ENCODE measurements at regions not wholly inside any gene's neighbourhood (a gene's known extent, or its start where the extent isn't known, plus 50 kb on each side); places are given as distances from the start of the nearest gene placed in this dataset.

DNA sequence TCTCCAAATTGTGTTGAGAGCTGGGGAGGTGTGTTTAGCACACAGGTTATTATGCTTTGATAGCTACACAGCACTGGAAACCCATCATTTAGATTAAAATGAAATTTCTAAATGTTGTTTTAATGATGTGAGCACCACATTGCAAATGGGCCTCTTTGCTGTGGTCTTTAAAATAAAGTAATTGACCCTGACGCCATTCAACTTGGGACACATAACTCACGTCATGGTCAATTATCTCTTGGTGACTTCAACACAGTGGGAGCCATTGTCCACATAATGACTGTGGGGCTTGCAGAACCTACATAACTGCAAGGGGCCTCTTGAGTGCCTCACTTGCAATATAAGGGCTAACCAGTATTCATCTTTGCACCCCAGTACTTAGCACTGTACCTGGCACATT, 280.4 kb downstream of the HLX start:
- WGBS (ENCODE audit: insufficient coverage, insufficient read length) = no CpG with 5 or more reads among the region's 2 CpGs
- no peaks in the 10 kb centered on the region for H3K36me3 ChIP-seq (ENCODE audit: control insufficient read depth, insufficient read depth, low read length)

DNA sequence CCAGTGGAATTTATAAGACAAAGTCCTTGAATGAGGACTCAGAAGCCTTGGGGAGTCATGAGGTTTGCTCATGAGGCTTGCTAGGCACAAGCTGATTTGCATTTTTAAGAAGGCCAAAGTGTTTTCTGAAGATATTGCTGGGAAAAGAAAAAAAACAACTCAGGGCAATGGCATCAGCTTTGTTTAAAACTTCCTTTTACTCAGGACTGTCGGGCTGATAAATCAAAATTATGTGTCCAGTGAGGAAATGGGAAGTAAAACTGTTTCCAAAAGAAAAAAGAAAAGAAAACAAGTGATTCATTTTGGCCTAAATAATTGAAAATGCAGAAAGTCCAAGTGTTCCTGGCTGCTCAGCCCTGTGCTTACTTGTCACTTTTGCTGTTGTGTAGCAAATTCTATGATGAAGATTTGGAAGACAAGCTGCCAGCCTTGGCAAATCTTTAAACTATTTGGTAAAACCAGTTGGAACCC, 282.4 kb downstream of the HLX start:
- DNase-seq (ENCODE audit: low read depth, low spot score) = no peak
- Histone ChIP-seq H3K36me3 (ENCODE audit: control insufficient read depth, insufficient read depth, low read length) (no peaks in the 10 kb centered on the region), H3K27ac (ENCODE audit: low read length) (no peak overlapping the region), H3K4me3 (ENCODE audit: low read length) (no peak overlapping the region), H3K27me3 (ENCODE audit: control insufficient read depth, insufficient read depth, low read length) (no peaks in the 10 kb centered on the region), H3K4me1 (ENCODE audit: control insufficient read depth, insufficient read depth, low read length) (no peaks in the 10 kb centered on the region), H3K9me3 (ENCODE audit: control insufficient read depth, insufficient read depth, low read length) (no peaks in the 10 kb centered on the region)
- no CpG with 5 or more reads among the region's 1 CpG for WGBS (ENCODE audit: insufficient coverage, insufficient read length)

More for the DNA sequence above, 280.4 kb downstream of the HLX start:
- Histone ChIP-seq H3K9me3 (ENCODE audit: control insufficient read depth, insufficient read depth, low read length) (no peaks in the 10 kb centered on the region), H3K27ac (ENCODE audit: low read length) (no peak overlapping the region), H3K4me1 (ENCODE audit: control insufficient read depth, insufficient read depth, low read length) (no peaks in the 10 kb centered on the region), H3K4me3 (ENCODE audit: low read length) (no peak overlapping the region), H3K27me3 (ENCODE audit: control insufficient read depth, insufficient read depth, low read length) (no peaks in the 10 kb centered on the region)
- no peak for DNase-seq (ENCODE audit: low read depth, low spot score)

DNA sequence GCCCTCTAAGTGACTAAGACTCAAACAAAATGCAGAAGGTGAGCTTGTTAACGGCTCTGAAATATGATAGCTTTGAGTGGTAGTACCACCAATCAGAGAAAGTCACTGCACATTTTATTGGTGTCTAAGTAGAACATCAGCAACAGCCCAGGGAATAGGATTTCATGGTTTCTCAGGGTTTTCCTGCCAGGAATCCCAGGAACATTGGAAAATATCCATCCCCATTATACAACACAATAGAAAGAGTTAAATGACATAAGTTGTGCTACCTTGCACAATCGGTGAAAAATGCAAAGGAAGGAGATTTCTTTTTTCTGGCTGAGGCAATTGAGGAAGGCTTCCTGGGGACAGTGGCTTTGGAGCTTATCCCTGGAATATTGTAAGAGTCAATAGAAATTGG, 283.1 kb downstream of the HLX start:
- WGBS (ENCODE audit: insufficient coverage, insufficient read length) = no CpG with 5 or more reads among the region's 2 CpGs

DNA sequence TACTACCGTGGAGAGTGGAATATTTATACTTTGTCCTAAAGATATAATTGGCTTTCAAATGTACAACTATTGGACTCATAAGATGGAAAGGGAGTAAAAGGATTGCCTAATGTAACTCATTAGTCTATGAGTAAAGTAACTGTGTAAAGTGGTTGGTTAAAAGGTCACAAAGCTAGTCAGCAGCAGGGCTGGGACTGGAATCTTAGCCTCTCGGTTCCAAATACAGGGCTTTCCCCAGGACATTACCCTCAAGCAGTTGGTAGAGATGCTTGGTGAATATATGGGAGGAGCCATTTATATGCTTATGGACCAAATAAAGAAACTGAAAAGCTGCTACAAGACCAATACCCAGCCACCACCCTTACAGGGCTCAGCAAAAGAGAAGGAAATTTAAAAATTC, 283.7 kb downstream of the HLX start:
- H3K4me1 ChIP-seq (ENCODE audit: control insufficient read depth, insufficient read depth, low read length) = no peaks in the 10 kb centered on the region
- no CpG with 5 or more reads among the region's 2 CpGs for WGBS (ENCODE audit: insufficient coverage, insufficient read length)
- H3K9me3 ChIP-seq (ENCODE audit: control insufficient read depth, insufficient read depth, low read length) = no peaks in the 10 kb centered on the region
- no peak overlapping the region for H3K4me3 ChIP-seq (ENCODE audit: low read length)
- no peaks in the 10 kb centered on the region for H3K36me3 ChIP-seq (ENCODE audit: control insufficient read depth, insufficient read depth, low read length)
- no peak overlapping the region for H3K27ac ChIP-seq (ENCODE audit: low read length)
- no peak for DNase-seq (ENCODE audit: low read depth, low spot score)
- no peaks in the 10 kb centered on the region for H3K27me3 ChIP-seq (ENCODE audit: control insufficient read depth, insufficient read depth, low read length)

More for the DNA sequence above, 283.1 kb downstream of the HLX start:
- H3K4me1 ChIP-seq (ENCODE audit: control insufficient read depth, insufficient read depth, low read length) = no peaks in the 10 kb centered on the region
- no peaks in the 10 kb centered on the region for H3K27me3 ChIP-seq (ENCODE audit: control insufficient read depth, insufficient read depth, low read length)
- DNase-seq (ENCODE audit: low read depth, low spot score) = no peak
- no peak overlapping the region for H3K4me3 ChIP-seq (ENCODE audit: low read length)
- no peak overlapping the region for H3K27ac ChIP-seq (ENCODE audit: low read length)
- H3K36me3 ChIP-seq (ENCODE audit: control insufficient read depth, insufficient read depth, low read length) = no peaks in the 10 kb centered on the region
- no peaks in the 10 kb centered on the region for H3K9me3 ChIP-seq (ENCODE audit: control insufficient read depth, insufficient read depth, low read length)

DNA sequence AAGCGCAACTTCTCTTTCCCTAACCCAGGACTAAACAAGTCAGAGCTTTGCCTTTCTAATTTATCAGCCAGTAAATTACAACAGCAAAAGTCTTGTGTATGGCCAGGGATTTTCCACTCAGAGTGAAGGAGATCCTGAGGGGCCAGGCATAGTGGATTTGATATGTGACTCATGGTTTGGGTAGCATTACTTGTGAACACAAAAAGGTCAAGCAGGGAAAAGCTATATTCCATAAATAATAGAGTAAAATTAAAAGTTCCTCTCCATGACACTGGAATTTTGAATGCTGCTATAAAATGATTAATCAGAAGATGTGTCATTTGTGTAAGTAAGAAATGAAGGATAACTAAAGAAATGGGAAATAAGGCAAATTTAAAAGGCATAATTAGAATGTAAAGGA, 284.8 kb downstream of the HLX start:
- no CpG with 5 or more reads among the region's 1 CpG for WGBS (ENCODE audit: insufficient coverage, insufficient read length)
- DNase-seq (ENCODE audit: low read depth, low spot score) = no peak

DNA sequence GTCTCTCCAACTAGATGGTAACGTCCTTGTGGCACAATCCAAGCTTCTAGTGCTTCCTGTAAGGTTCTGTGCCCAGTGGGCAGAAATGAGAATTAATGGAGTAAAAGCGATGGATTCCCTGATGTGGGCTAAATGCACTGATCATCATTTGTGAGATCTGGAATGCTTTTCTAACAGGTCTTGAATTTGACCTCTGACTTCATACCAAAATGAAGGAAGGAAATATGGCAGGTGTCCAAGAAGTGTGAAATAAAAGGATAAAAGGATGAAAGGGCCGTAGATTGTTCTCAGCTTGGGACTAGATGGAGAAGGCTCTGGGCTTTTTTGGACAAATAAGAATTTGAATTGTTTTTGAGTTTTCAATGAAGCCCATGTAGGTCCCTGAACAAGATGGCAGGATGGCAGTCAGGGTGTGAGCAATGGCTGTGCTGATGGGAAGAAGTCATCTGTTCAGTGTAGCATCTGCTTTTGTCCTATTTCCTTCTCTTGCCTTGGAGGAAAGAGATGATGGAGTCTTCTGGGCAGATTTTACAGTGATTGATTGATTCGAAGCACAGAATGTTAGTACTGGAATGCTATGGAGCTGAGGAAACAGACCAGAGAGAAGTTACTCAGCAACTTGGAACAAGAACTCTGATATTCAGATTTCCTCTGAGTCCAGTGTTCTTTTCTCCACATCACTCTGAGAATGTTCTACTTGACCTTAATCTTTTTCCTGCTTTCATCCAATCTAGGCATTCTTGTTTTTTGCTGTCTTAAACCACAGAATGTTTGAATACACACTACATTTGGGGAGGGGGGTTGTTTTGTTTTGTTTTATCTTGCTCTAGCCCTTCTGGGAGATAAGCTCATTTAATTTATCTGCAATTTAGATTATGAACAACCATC, 286.0 kb downstream of the HLX start:
- no peak overlapping the region for H3K4me3 ChIP-seq (ENCODE audit: low read length)
- no peaks in the 10 kb centered on the region for H3K9me3 ChIP-seq (ENCODE audit: control insufficient read depth, insufficient read depth, low read length)
- no peaks in the 10 kb centered on the region for H3K27me3 ChIP-seq (ENCODE audit: control insufficient read depth, insufficient read depth, low read length)
- H3K27ac ChIP-seq (ENCODE audit: low read length) = no peak overlapping the region
- no peak for DNase-seq (ENCODE audit: low read depth, low spot score)
- H3K36me3 ChIP-seq (ENCODE audit: control insufficient read depth, insufficient read depth, low read length) = no peaks in the 10 kb centered on the region
- H3K4me1 ChIP-seq (ENCODE audit: control insufficient read depth, insufficient read depth, low read length) = no peaks in the 10 kb centered on the region
- WGBS (ENCODE audit: insufficient coverage, insufficient read length) = no CpG with 5 or more reads among the region's 4 CpGs

More for the DNA sequence above, 284.8 kb downstream of the HLX start:
- Histone ChIP-seq H3K27me3 (ENCODE audit: control insufficient read depth, insufficient read depth, low read length) (no peaks in the 10 kb centered on the region), H3K36me3 (ENCODE audit: control insufficient read depth, insufficient read depth, low read length) (no peaks in the 10 kb centered on the region), H3K27ac (ENCODE audit: low read length) (no peak overlapping the region), H3K9me3 (ENCODE audit: control insufficient read depth, insufficient read depth, low read length) (no peaks in the 10 kb centered on the region), H3K4me1 (ENCODE audit: control insufficient read depth, insufficient read depth, low read length) (no peaks in the 10 kb centered on the region), H3K4me3 (ENCODE audit: low read length) (no peak overlapping the region)

DNA sequence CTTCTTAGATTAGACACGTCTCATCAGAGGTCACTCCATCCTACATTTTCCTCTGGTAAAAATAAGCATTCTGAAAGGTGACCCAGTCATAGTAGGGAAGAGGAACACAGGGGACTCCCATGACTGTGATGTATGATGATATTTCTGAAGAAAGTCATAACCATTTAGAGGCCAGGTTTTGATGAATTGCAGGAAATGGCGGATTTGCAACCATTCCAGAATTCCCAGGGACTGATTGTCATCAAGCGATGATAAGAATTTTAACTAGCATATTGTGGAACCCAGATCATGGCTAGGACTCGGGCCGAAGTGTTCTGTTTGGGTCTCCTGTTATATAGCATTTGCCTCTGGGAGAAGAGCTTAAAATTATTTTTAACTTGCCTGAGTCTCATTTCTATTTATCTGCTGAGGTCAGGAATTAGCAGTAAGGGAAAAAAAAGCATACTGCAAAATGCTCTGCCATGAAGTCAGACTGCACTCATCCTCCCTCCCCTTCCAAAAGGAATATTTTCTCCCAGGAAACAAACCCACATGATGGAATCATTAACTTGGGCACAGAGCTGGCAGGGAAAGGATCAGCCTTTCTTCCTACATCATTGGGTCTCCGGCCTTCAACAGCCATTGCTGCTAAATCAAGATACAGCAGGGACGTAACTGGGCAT, 286.7 kb downstream of the HLX start:
- no peaks in the 10 kb centered on the region for H3K36me3 ChIP-seq (ENCODE audit: control insufficient read depth, insufficient read depth, low read length)
- no peak for DNase-seq (ENCODE audit: low read depth, low spot score)
- H3K4me3 ChIP-seq (ENCODE audit: low read length) = no peak overlapping the region
- no peaks in the 10 kb centered on the region for H3K4me1 ChIP-seq (ENCODE audit: control insufficient read depth, insufficient read depth, low read length)
- H3K9me3 ChIP-seq (ENCODE audit: control insufficient read depth, insufficient read depth, low read length) = no peaks in the 10 kb centered on the region
- H3K27ac ChIP-seq (ENCODE audit: low read length) = no peak overlapping the region
- no peaks in the 10 kb centered on the region for H3K27me3 ChIP-seq (ENCODE audit: control insufficient read depth, insufficient read depth, low read length)
- no CpG with 5 or more reads among the region's 7 CpGs for WGBS (ENCODE audit: insufficient coverage, insufficient read length)

DNA sequence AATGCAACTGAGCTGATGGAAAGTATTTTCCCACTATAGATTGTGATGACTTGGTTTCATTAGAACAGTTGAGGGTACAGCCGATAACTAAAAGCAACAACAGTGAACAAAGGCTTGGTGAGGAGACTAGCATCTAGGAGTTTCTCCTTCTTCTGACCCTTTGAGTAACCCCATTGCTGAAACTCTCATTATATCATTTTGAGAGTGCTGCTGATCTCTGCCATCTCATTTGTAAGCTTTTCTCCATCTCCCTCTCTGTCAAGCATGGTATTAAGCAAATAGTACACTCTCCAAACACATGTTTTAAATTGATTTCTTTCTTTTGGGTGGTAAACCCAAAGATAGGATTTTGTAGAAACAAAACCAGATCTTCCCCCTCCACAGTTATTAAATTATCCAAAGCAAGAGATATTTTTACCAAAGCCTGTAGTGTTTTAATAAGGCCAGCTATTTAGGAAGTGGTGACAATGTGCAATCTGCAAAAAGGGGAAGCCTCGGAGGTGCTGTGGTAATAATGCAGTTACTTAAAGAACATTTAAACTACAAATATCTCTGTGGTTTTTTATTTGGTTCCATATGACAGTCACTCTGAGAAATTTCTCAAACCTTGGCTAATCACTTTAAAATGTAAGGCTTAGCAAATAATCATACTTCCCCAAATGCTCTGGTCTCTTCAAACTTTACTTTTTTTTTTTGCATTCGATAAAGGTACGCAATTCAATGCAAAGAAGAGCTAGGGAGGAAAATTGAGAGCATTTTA, 287.5 kb downstream of the HLX start:
- Histone ChIP-seq H3K27ac (ENCODE audit: low read length) (no peak overlapping the region), H3K4me3 (ENCODE audit: low read length) (no peak overlapping the region), H3K4me1 (ENCODE audit: control insufficient read depth, insufficient read depth, low read length) (no peaks in the 10 kb centered on the region), H3K27me3 (ENCODE audit: control insufficient read depth, insufficient read depth, low read length) (no peaks in the 10 kb centered on the region), H3K9me3 (ENCODE audit: control insufficient read depth, insufficient read depth, low read length) (no peaks in the 10 kb centered on the region), H3K36me3 (ENCODE audit: control insufficient read depth, insufficient read depth, low read length) (no peaks in the 10 kb centered on the region)
- no CpG with 5 or more reads among the region's 4 CpGs for WGBS (ENCODE audit: insufficient coverage, insufficient read length)
- DNase-seq (ENCODE audit: low read depth, low spot score) = no peak

DNA sequence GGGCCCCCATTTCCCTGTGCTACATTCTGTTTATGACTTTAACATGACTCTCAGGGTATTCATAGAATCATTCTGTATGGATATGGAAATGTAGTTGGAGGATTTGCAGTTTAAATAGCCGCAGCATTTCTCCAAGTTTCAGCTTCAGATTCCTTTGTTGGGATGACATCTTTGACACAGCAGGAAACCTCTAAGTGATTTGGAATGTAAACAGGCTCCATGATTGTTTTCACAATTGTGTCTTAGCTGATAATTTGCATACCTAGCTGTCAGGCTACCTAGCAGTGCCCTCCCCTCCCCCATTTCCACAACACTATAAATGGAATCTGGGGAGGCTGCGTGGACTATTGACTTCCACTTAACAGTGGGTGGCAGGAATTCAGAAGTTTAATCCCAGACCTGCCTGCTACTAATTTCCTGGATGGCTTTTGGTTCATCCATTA, 290.2 kb downstream of the HLX start:
- no peaks in the 10 kb centered on the region for H3K9me3 ChIP-seq (ENCODE audit: control insufficient read depth, insufficient read depth, low read length)
- H3K4me3 ChIP-seq (ENCODE audit: low read length) = no peak overlapping the region
- H3K27ac ChIP-seq (ENCODE audit: low read length) = no peak overlapping the region

DNA sequence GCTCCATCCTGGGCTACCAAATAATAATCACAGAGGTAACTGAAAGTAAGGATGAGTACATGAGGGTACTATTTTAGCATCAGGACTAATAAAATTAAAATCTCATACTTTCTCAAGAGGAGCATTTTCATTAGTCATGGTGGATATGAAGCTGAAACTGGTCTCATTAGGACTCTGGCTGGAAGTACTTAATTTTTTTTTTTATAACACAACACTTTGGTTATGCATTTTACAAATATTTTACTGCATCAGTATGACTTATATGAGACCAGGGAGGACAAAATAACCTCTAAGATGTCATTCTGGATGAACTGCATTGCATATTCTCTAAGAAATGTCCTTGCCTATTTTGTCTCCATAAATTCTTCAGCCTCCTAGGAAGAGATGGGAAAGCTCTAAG, 290.9 kb downstream of the HLX start:
- Histone ChIP-seq H3K36me3 (ENCODE audit: control insufficient read depth, insufficient read depth, low read length) (no peaks in the 10 kb centered on the region), H3K9me3 (ENCODE audit: control insufficient read depth, insufficient read depth, low read length) (no peaks in the 10 kb centered on the region), H3K4me1 (ENCODE audit: control insufficient read depth, insufficient read depth, low read length) (no peaks in the 10 kb centered on the region), H3K27ac (ENCODE audit: low read length) (no peak overlapping the region), H3K4me3 (ENCODE audit: low read length) (no peak overlapping the region), H3K27me3 (ENCODE audit: control insufficient read depth, insufficient read depth, low read length) (no peaks in the 10 kb centered on the region)
- DNase-seq (ENCODE audit: low read depth, low spot score) = no peak

More for the DNA sequence above, 290.2 kb downstream of the HLX start:
- Histone ChIP-seq H3K4me1 (ENCODE audit: control insufficient read depth, insufficient read depth, low read length) (no peaks in the 10 kb centered on the region), H3K27me3 (ENCODE audit: control insufficient read depth, insufficient read depth, low read length) (no peaks in the 10 kb centered on the region), H3K36me3 (ENCODE audit: control insufficient read depth, insufficient read depth, low read length) (no peaks in the 10 kb centered on the region)
- no CpG with 5 or more reads among the region's 2 CpGs for WGBS (ENCODE audit: insufficient coverage, insufficient read length)
- DNase-seq (ENCODE audit: low read depth, low spot score) = peak; percentile 29

All from iPS DF 6.9 (cell line).